ENCODE measurements at regions not wholly inside any gene's neighbourhood (a gene's known extent, or its start where the extent isn't known, plus 50 kb on each side); places are given as distances from the start of the nearest gene placed in this dataset.
A peak's percentile ranks its signal among the peaks of the same experiment; 100 is the strongest.

DNA sequence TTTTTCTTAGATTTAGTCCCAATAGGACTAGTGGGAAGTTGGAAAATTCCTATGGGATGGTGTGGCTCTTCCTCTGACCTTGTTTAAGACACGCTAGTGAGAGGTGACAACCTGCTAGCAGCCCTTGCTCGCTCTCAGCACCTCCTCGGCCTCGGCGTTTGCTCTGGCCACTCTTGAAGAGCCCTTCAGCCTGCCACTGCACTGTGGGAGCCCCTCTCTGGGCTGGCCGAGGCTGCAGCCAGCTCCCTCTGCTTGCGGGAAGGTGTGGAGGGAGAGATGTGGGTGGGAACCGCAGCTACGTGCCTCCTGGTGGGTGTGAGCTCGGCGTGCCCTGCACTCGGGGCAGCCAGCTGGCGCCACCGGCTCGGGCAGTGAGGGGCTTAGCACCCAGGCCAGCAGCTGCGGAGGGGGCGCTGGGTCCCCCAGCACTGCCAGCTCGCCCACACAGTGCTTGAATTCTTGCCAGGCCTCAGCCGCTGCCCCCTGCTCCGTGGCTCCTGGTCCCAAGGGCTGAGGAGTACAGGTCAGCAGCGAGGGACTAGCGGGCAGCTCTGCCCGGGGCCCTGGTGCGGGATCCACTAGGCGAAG, 254.5 kb upstream of the ANKRD55 start:
- Histone ChIP-seq H3K4me1 (peaks cover 0 to 9% (median 0%) of the 10 kb centered on the region in 4 donors), H3K27ac (no peak overlapping the region), H3K9me3 (no peaks in the 10 kb centered on the region), H3K27me3 (no peaks in the 10 kb centered on the region), H3K36me3 (no peaks in the 10 kb centered on the region), H3K4me3 (no peak overlapping the region)
- DNase-seq, result no peak
- TF ChIP-seq, protein P1, sequence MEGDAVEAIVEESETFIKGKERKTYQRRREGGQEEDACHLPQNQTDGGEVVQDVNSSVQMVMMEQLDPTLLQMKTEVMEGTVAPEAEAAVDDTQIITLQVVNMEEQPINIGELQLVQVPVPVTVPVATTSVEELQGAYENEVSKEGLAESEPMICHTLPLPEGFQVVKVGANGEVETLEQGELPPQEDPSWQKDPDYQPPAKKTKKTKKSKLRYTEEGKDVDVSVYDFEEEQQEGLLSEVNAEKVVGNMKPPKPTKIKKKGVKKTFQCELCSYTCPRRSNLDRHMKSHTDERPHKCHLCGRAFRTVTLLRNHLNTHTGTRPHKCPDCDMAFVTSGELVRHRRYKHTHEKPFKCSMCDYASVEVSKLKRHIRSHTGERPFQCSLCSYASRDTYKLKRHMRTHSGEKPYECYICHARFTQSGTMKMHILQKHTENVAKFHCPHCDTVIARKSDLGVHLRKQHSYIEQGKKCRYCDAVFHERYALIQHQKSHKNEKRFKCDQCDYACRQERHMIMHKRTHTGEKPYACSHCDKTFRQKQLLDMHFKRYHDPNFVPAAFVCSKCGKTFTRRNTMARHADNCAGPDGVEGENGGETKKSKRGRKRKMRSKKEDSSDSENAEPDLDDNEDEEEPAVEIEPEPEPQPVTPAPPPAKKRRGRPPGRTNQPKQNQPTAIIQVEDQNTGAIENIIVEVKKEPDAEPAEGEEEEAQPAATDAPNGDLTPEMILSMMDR (IDR thresholded peaks at IDR 0.05), result no peak
- intact Hi-C loops (cut with DNase I; ENCODE audit: low total_unique reads), result loop anchor here (10.0 kb wide), 1 partner anchor 327 kb away; the partner anchor contains the start of gene MAP3K1

DNA sequence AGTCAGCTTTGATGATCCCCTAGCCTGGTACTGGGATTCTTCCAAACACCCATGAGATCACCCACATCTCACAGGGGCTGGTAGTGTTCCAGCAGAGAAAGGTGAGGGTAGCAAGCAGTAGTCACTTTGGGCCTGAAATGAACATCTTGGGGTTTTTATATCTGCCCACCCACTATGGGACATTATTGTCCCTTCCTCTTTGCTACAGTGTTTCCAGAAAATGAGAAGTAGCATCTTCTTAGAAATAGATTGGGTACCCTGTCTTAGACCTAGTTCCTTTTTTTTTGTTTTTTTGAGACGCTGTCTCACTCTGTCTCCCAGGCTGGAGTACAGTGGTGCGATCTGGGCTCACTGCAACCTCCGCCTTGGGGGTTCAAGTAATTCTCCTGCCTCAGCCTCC, 249.2 kb upstream of the ANKRD55 start:
- TF ChIP-seq, protein P1 (IDR thresholded peaks at IDR 0.05), result no peak
- DNase-seq, result no peak
- H3K27me3 ChIP-seq, result no peaks in the 10 kb centered on the region
- H3K36me3 ChIP-seq, result no peaks in the 10 kb centered on the region
- intact Hi-C loops (cut with DNase I; ENCODE audit: low total_unique reads), result loop anchor here (10.0 kb wide), 1 partner anchor 332 kb away; the partner anchor contains the start of gene MAP3K1
- peaks cover 0 to 32% (median 8%) of the 10 kb centered on the region in 4 donors for H3K4me1 ChIP-seq
- no peaks in the 10 kb centered on the region for H3K9me3 ChIP-seq
- H3K4me3 ChIP-seq, result no peak overlapping the region
- no peak overlapping the region for H3K27ac ChIP-seq

DNA sequence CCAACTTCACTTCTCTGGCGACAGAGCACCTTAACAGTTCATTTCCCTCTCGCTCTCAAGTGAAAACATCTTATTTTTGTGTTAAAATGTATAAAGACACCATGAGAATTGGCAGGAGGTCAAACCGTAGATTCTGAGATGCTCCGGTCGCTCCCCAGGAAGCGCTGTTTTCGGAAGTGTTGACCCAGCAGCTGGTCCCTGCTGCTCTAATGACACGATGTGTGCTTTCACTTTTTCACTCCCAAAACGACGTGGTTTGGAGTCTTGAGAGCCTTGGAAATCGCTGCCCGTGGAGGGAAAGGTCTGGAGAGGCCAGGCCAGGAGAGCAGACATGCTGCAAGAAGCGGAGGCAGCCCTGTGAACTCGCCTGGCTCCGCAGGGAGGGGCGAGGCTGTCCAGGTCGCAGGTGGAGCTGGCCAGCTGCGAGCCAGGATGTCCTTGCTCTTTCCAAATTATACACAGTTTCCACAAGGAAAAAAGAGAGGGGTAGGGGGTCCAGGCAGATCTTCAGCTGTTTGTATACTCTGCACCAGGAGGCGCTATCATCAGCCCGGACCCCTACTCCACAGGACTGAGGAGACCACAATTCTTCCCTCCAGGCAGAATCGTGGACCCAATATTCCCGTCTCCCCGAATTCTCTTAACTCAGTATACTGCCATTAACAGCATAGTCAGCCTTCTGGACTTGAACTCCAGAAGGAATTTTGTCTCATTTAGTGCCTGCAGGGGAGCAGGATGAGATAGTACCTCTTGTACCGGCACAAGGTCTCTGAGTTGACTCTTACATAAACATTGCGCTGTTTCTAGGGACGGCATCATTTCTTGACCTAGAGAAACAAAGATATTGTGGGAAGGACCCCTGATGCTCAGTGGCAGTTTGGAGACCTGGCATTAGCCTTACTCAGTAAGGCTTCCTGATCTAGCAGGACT, 248.6 kb upstream of the ANKRD55 start:
- Histone ChIP-seq H3K36me3 (no peaks in the 10 kb centered on the region), H3K4me3 (peak overlapping the region; percentile 66 to 94), H3K27ac (peak overlapping the region; percentile 89 to 96), H3K27me3 (no peaks in the 10 kb centered on the region), H3K4me1 (peaks cover 0 to 39% (median 13%) of the 10 kb centered on the region in 4 donors), H3K9me3 (no peaks in the 10 kb centered on the region)
- TF ChIP-seq, protein P1 (IDR thresholded peaks at IDR 0.05), result peak in 1 of 2 experiments; percentile 8
- intact Hi-C loops (cut with DNase I; ENCODE audit: low total_unique reads), result loop anchor here (10.0 kb wide), 1 partner anchor 333 kb away; the partner anchor contains the start of gene MAP3K1
- DNase-seq, result peak; percentile 29 to 69

DNA sequence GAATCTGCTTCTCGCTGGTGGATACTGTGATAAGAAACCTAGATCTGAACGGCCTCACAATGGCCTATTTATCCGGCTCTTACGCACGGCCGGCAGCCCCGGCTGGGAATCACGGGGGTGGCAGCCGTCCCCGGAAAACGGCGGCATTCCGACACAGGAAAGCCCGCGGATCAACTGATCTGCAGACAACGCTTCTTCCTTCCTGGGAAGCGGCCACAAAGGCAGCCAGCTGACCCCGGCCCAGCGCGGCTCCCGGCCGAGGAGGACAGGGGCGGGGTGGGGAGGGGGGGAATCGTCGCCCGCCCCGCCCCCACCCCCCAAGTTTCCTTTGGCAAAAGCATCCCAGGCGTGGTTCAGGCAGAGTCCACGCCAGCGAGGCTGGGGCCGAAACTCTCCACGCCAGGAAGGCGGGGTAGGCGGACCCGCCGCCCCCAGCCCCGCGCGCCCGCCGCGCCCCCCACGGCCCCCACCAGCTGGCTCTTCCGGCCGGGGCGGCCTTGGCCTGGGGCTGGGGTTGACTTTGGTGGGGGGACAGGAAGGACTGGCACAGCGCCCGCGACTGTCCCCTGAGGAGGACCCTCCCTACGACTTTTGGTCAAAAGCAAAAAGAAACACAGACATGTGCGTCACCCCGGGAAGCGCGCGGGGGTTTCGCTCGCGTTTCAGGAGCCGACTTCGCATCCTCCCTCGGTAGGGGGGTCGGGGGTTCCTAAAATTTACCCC, 247.7 kb upstream of the ANKRD55 start:
- intact Hi-C loops (cut with DNase I; ENCODE audit: low total_unique reads), result loop anchor here (10.0 kb wide), 1 partner anchor 334 kb away; the partner anchor contains the start of gene MAP3K1
- peak; percentile 45 to 81 for DNase-seq
- H3K27ac ChIP-seq, result peak overlapping the region; percentile 89 to 96
- H3K4me1 ChIP-seq, result peaks cover 0 to 47% (median 14%) of the 10 kb centered on the region in 4 donors
- TF ChIP-seq, protein P1 (IDR thresholded peaks at IDR 0.05), result no peak
- H3K4me3 ChIP-seq, result peak overlapping the region; percentile 66 to 94
- no peaks in the 10 kb centered on the region for H3K9me3 ChIP-seq
- H3K27me3 ChIP-seq, result no peaks in the 10 kb centered on the region
- no peaks in the 10 kb centered on the region for H3K36me3 ChIP-seq

DNA sequence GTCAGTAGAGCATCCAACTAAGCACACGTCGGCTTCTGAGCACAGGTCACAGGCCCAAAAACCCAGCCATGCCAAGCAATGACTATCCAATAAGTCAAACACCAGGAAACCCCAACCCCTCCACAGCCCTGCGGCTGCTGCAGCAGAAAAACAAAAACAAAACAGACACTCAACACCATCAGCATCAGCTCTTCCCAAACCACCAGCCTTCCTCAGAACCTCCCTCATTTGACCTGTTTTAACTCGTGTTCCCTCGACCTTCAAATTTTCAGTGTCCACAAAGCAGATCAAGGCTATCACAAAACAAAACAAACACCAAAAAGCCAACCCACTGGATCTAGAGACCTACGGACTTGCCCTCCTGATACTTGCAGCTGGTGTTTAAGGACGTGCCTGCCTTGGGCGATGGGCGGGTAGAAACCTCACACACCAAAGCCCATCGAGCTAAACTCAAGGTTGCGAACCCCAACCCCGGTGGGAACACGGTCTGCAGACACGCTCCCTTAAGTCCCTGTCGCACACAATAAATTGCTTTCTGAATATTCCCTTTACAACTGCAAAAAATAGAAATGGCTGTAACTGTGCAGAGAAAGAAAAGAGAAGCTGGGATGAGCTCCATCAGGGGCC, 247.1 kb upstream of the ANKRD55 start:
- Histone ChIP-seq H3K9me3 (no peaks in the 10 kb centered on the region), H3K4me3 (peak overlapping the region; percentile 66 to 94), H3K27me3 (no peaks in the 10 kb centered on the region), H3K36me3 (no peaks in the 10 kb centered on the region), H3K4me1 (peaks cover 0 to 43% (median 14%) of the 10 kb centered on the region in 4 donors), H3K27ac (peak overlapping the region; percentile 89 to 96)
- TF ChIP-seq, protein P1 (IDR thresholded peaks at IDR 0.05), result no peak
- intact Hi-C loops (cut with DNase I; ENCODE audit: low total_unique reads), result loop anchor here (10.0 kb wide), 1 partner anchor 335 kb away; the partner anchor contains the start of gene MAP3K1
- DNase-seq, result no peak

Data from tibial artery (tissue), 4 donors.